ENCODE measurements at regions not wholly inside any gene's neighbourhood (a gene's known extent, or its start where the extent isn't known, plus 50 kb on each side); places are given as distances from the start of the nearest gene placed in this dataset.

DNA sequence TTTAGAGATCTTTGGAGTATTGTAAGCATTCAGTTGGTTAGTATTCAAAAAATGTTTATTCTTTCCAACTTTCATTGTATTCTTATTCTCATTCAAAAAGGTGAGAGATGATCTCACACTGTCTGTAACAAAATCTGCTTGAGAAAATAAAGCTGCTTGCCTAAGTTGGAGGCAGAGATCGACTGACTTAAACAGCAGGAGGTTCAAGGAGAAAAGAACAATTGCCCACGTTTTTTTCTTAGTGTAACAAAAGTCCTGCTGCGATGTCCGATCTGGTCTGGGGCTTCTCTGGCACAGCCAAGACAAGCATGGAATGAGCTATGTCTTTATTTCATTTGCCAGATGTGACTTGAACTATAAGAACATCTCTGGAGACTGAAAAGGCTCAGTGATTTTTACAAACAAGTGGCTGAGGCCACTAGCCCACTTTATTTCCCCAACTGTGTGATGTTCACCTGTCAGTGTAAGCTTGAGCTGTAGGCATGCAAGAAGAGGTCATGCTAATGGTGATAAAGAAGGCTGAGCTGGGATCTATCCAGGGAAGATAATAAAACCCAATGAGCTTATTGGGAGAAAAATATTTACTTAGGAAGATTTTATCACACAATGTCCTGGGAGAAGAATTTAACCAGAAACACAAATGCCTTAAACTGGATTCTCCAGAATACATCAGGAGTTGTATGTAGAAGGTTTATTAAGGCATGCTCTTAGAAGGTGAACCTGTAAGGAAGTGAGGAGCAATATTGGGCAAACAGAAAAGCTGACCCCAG lies 580.1 kb upstream of the BTBD3 start:
- TF ChIP-seq GFI1 (CRISPR knock-in tag; IDR thresholded peaks at IDR 0.05; ENCODE audit: borderline replicate concordance) (no peak), ZNF232 (CRISPR knock-in tag; IDR thresholded peaks at IDR 0.05; ENCODE audit: borderline replicate concordance) (no peak), EZH2 (conservative IDR thresholded peaks at IDR 0.05; ENCODE audit: low read depth, low read length) (no peak), RBFOX2 (IDR thresholded peaks at IDR 0.05; ENCODE audit: low read depth, low read length) (no peak)
- TF ChIP-seq, protein P1, sequence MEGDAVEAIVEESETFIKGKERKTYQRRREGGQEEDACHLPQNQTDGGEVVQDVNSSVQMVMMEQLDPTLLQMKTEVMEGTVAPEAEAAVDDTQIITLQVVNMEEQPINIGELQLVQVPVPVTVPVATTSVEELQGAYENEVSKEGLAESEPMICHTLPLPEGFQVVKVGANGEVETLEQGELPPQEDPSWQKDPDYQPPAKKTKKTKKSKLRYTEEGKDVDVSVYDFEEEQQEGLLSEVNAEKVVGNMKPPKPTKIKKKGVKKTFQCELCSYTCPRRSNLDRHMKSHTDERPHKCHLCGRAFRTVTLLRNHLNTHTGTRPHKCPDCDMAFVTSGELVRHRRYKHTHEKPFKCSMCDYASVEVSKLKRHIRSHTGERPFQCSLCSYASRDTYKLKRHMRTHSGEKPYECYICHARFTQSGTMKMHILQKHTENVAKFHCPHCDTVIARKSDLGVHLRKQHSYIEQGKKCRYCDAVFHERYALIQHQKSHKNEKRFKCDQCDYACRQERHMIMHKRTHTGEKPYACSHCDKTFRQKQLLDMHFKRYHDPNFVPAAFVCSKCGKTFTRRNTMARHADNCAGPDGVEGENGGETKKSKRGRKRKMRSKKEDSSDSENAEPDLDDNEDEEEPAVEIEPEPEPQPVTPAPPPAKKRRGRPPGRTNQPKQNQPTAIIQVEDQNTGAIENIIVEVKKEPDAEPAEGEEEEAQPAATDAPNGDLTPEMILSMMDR (CRISPR knock-in tag; IDR thresholded peaks at IDR 0.05), result no peak
- TF ChIP-seq, protein P2, sequence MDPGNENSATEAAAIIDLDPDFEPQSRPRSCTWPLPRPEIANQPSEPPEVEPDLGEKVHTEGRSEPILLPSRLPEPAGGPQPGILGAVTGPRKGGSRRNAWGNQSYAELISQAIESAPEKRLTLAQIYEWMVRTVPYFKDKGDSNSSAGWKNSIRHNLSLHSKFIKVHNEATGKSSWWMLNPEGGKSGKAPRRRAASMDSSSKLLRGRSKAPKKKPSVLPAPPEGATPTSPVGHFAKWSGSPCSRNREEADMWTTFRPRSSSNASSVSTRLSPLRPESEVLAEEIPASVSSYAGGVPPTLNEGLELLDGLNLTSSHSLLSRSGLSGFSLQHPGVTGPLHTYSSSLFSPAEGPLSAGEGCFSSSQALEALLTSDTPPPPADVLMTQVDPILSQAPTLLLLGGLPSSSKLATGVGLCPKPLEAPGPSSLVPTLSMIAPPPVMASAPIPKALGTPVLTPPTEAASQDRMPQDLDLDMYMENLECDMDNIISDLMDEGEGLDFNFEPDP (CRISPR knock-in tag; conservative IDR thresholded peaks at IDR 0.05), result no peak
- TF ChIP-seq, protein P3, sequence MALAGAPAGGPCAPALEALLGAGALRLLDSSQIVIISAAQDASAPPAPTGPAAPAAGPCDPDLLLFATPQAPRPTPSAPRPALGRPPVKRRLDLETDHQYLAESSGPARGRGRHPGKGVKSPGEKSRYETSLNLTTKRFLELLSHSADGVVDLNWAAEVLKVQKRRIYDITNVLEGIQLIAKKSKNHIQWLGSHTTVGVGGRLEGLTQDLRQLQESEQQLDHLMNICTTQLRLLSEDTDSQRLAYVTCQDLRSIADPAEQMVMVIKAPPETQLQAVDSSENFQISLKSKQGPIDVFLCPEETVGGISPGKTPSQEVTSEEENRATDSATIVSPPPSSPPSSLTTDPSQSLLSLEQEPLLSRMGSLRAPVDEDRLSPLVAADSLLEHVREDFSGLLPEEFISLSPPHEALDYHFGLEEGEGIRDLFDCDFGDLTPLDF (CRISPR knock-in tag; IDR thresholded peaks at IDR 0.05), result no peak
